K562 (cell line): ENCODE measurements at regions not wholly inside any gene's neighbourhood (a gene's known extent, or its start where the extent isn't known, plus 50 kb on each side); places are given as distances from the start of the nearest gene placed in this dataset.

ENCODE experiments used
- ATF3 ChIP-seq, 2 experiments: fragments of 450-650 bp in 1 of 2; sonication (generic) in 1 of 2; formaldehyde crosslinking in 1 of 2; IDR thresholded peaks in 1 of 2; conservative IDR thresholded peaks in 1 of 2; 2 replicates each; pipeline versions ENCODE4 v1.6.1 to v1.8.1; 2016 to 2023; ENCODE audit warnings: mild to moderate bottlenecking in 2 of 2, moderate library complexity in 2 of 2, inconsistent platforms in 1 of 2, missing genetic modification reagents in 1 of 2
- E2F4 ChIP-seq: sonication (generic); formaldehyde crosslinking; IDR thresholded peaks from 2 replicates; pipeline ENCODE4 v1.8.0; 2022; ENCODE audit warnings: mild to moderate bottlenecking, low read depth, missing genetic modification reagents
- JUND ChIP-seq, 2 experiments: IDR thresholded peaks; 2 replicates in 1 of 2; 3 replicates in 1 of 2; pipeline ENCODE4 v1.6.1; 2011; ENCODE audit warnings: borderline replicate concordance in 2 of 2, low read depth in 2 of 2, low read length in 2 of 2, improper control_type of control experiment in 1 of 2, missing biosample characterization in 1 of 2, missing genetic modification characterization in 1 of 2, missing genetic modification reagents in 1 of 2
- MAX ChIP-seq: sonication (generic); formaldehyde crosslinking; IDR thresholded peaks from 2 replicates; pipeline ENCODE4 v1.9.0; 2022; ENCODE audit warnings: mild to moderate bottlenecking, missing genetic modification reagents
- NRF1 ChIP-seq, 2 experiments: fragments of 450-650 bp; IDR thresholded peaks in 1 of 2; conservative IDR thresholded peaks in 1 of 2; 2 replicates each; pipeline ENCODE4 v1.6.1; 2014; ENCODE audit warnings: mild to moderate bottlenecking in 2 of 2
- RBM25 ChIP-seq: fragments of 200-400 bp; formaldehyde crosslinking; IDR thresholded peaks from 2 replicates; pipeline ENCODE4 v1.6.1; 2018; ENCODE audit warnings: low read length, low read depth, moderate library complexity; ENCODE audit not compliant: severe bottlenecking
- ZBTB2 ChIP-seq: fragments of 450-650 bp; IDR thresholded peaks from 2 replicates; pipeline ENCODE4 v1.6.1; 2016; ENCODE audit warnings: antibody characterized with exemption
- ZNF274 ChIP-seq: IDR thresholded peaks from 2 replicates; pipeline ENCODE4 v1.6.1; 2011; ENCODE audit warnings: low read depth, mild to moderate bottlenecking, low read length, moderate library complexity, borderline replicate concordance
- ZNF707 ChIP-seq: fragments of 250-450 bp; sonication (Bioruptor Pico); conservative IDR thresholded peaks from 2 replicates; pipeline ENCODE4 v1.8.0; 2022; ENCODE audit warnings: inconsistent platforms, mild to moderate bottlenecking, moderate library complexity

GRCh38 chr3:178083906-178084866 is 452.1 kb upstream of the KCNMB2 start:
- TF ChIP-seq MAX (CRISPR knock-in tag) (no peak), RBM25 (no peak), NRF1 (conservative IDR thresholded peaks at IDR 0.05 in 1 of 2, IDR thresholded peaks at IDR 0.05 in 1 of 2) (no peak), E2F4 (no peak), ZNF707 (CRISPR knock-in tag) (no peak), ATF3 (IDR thresholded peaks at IDR 0.05) (no peak), ATF3 (CRISPR knock-in tag; conservative IDR thresholded peaks at IDR 0.05) (no peak), JUND (IDR thresholded peaks at IDR 0.05; ENCODE audit: borderline replicate concordance, low read depth, low read length) (no peak), JUND (tag; IDR thresholded peaks at IDR 0.05; ENCODE audit: borderline replicate concordance, low read depth, low read length) (no peak), ZNF274 (no peak), ZBTB2 (no peak)
